Small intestine (tissue), 7 donors: ENCODE measurements at regions not wholly inside any gene's neighbourhood (a gene's known extent, or its start where the extent isn't known, plus 50 kb on each side); places are given as distances from the start of the nearest gene placed in this dataset.
"Not testable (repeated sequence)": the region's sequence is repeated elsewhere in the genome, so short reads cannot be mapped to it uniquely, and the experiment has no call there.

Experiments
- DNase-seq, 2 donors: peaks; one replicate each; pipeline versions ENCODE4 v3.0.0 to v3.0.0-alpha.2; 2013
- FAIRE-seq: peaks from 2 replicates; lab custom pipeline; 2012; peaks lifted over from hg19 to GRCh38; lab: Jason Lieb, UNC
- H3K27ac ChIP-seq, 3 donors: one replicate each; pipeline ENCODE4 v1.5.1; 2013; ENCODE audit warnings: low read length in 2 of 3, mild to moderate bottlenecking in 2 of 3, control low read depth in 1 of 3, inconsistent platforms in 1 of 3, low read depth in 1 of 3, moderate library complexity in 1 of 3
- H3K27me3 ChIP-seq, 3 donors: one replicate each; pipeline ENCODE4 v1.6.1; 2013; ENCODE audit warnings: low read length in 3 of 3, inconsistent platforms in 1 of 3; ENCODE audit not compliant: control insufficient read depth in 3 of 3, insufficient read depth in 3 of 3
- H3K36me3 ChIP-seq, 3 donors: one replicate each; pipeline ENCODE4 v1.6.1; 2013; ENCODE audit warnings: low read length in 3 of 3, inconsistent platforms in 1 of 3, low read depth in 1 of 3, mild to moderate bottlenecking in 1 of 3, moderate library complexity in 1 of 3; ENCODE audit not compliant: control insufficient read depth in 3 of 3, insufficient read depth in 2 of 3
- H3K4me1 ChIP-seq, 3 donors: one replicate each; pipeline ENCODE4 v1.6.1; 2013; ENCODE audit warnings: low read length in 2 of 3, inconsistent platforms in 1 of 3, low read depth in 1 of 3, mild to moderate bottlenecking in 1 of 3, moderate library complexity in 1 of 3; ENCODE audit not compliant: control insufficient read depth in 3 of 3, insufficient read depth in 2 of 3
- H3K4me3 ChIP-seq, 3 donors: one replicate each; pipeline ENCODE4 v1.5.1; 2013; ENCODE audit warnings: low read length in 3 of 3, control low read depth in 1 of 3, inconsistent platforms in 1 of 3, low read depth in 1 of 3, mild to moderate bottlenecking in 1 of 3, moderate library complexity in 1 of 3
- H3K9me3 ChIP-seq, 2 donors: one replicate each; pipeline ENCODE4 v1.6.1; 2013; ENCODE audit warnings: low read depth in 1 of 2, low read length in 1 of 2; ENCODE audit not compliant: control insufficient read depth in 2 of 2, insufficient read depth in 1 of 2
- WGBS, 3 donors: extraction: QIAGEN DNeasy Blood & Tissue Kit; methylation state at CpG; one replicate each; pipeline ENCODE4 v1.1.7; 2013; 5-methylcytosine and 5-hydroxymethylcytosine counted together
- donor health status: healthy with polysubstance abuse.
- donor health status: control.
- donor health status: control.
- donor health status: Bipolar disorder and iron deficiency.
- donor health status: healthy.

GRCh38 chr5:109998208-109998607, 308.5 kb downstream of the MAN2A1 start:
- no peaks in the 10 kb centered on the region for H3K27me3 ChIP-seq
- peaks cover 0 to 2% (median 0%) of the 10 kb centered on the region in 3 donors for H3K4me1 ChIP-seq
- no peaks in the 10 kb centered on the region for H3K36me3 ChIP-seq
- no peaks in the 10 kb centered on the region for H3K9me3 ChIP-seq
- FAIRE-seq (no peak), DNase-seq (no peak)
- H3K4me3 ChIP-seq: no peak overlapping the region
- no peak overlapping the region for H3K27ac ChIP-seq

- H3K27ac ChIP-seq: no peak overlapping the region
- DNase-seq (no peak), FAIRE-seq (no peak)
- no peak overlapping the region for H3K4me3 ChIP-seq
- H3K4me1 ChIP-seq: peaks cover 0 to 2% (median 0%) of the 10 kb centered on the region in 3 donors
- no peaks in the 10 kb centered on the region for H3K27me3 ChIP-seq
- no peaks in the 10 kb centered on the region for H3K9me3 ChIP-seq
- WGBS, 3 donors: 31 to 35% (median 33%) methylated on average over 2 of the region's 2 CpGs
- H3K36me3 ChIP-seq: no peaks in the 10 kb centered on the region
Observed at GRCh38 chr5:109998726-109999125, 309.0 kb downstream of the MAN2A1 start.

GRCh38 chr5:110001648-110002047, 311.9 kb downstream of the MAN2A1 start:
- Histone ChIP-seq H3K36me3 (no peaks in the 10 kb centered on the region), H3K4me3 (no peak overlapping the region), H3K27ac (no peak overlapping the region), H3K27me3 (no peaks in the 10 kb centered on the region), H3K4me1 (peaks cover 0 to 2% (median 0%) of the 10 kb centered on the region in 3 donors), H3K9me3 (no peaks in the 10 kb centered on the region)
- DNase-seq (no peak), FAIRE-seq (no peak)
- 75 to 88% (median 78%) methylated on average over 1 of the region's 1 CpG for WGBS, 3 donors

- no peaks in the 10 kb centered on the region for H3K9me3 ChIP-seq
- H3K27ac ChIP-seq: no peak overlapping the region
- H3K27me3 ChIP-seq: no peaks in the 10 kb centered on the region
- FAIRE-seq: no peak
- no peaks in the 10 kb centered on the region for H3K36me3 ChIP-seq
- 85 to 100% (median 100%) methylated on average over 1 of the region's 1 CpG for WGBS, 3 donors
- DNase-seq: no peak
- H3K4me1 ChIP-seq: peaks cover 0 to 2% (median 0%) of the 10 kb centered on the region in 3 donors
- no peak overlapping the region for H3K4me3 ChIP-seq
Observed at GRCh38 chr5:110002652-110003051, 312.9 kb downstream of the MAN2A1 start.

GRCh38 chr5:110005907-110006562, 316.3 kb downstream of the MAN2A1 start:
- H3K36me3 ChIP-seq, DNase-seq, H3K9me3 ChIP-seq, FAIRE-seq, H3K27ac ChIP-seq, H3K27me3 ChIP-seq, H3K4me3 ChIP-seq, H3K4me1 ChIP-seq: not testable (repeated sequence)
- whole genome bisulfite sequencing, 3 donors: 87 to 92% (median 91%) methylated on average over 10 of the region's 10 CpGs

- no peak for DNase-seq
- Histone ChIP-seq H3K4me3 (no peak overlapping the region), H3K36me3 (no peaks in the 10 kb centered on the region), H3K4me1 (no peaks in the 10 kb centered on the region), H3K9me3 (no peaks in the 10 kb centered on the region), H3K27ac (no peak overlapping the region), H3K27me3 (no peaks in the 10 kb centered on the region)
- FAIRE-seq: no peak
Observed at GRCh38 chr5:110007101-110007500, 317.4 kb downstream of the MAN2A1 start.

- Histone ChIP-seq H3K27ac (no peak overlapping the region), H3K4me1 (no peaks in the 10 kb centered on the region), H3K36me3 (no peaks in the 10 kb centered on the region), H3K9me3 (no peaks in the 10 kb centered on the region), H3K27me3 (no peaks in the 10 kb centered on the region), H3K4me3 (no peak overlapping the region)
- FAIRE-seq (no peak), DNase-seq (no peak)
- 73 to 78% (median 77%) methylated on average over 4 of the region's 4 CpGs for WGBS, 3 donors
Observed at GRCh38 chr5:110008131-110008530, 318.4 kb downstream of the MAN2A1 start.

- no peak overlapping the region for H3K4me3 ChIP-seq
- H3K36me3 ChIP-seq: no peaks in the 10 kb centered on the region
- H3K27ac ChIP-seq: no peak overlapping the region
- DNase-seq (no peak), FAIRE-seq (no peak)
- H3K9me3 ChIP-seq: no peaks in the 10 kb centered on the region
- H3K4me1 ChIP-seq: no peaks in the 10 kb centered on the region
- 93 to 95% (median 94%) methylated on average over 1 of the region's 1 CpG for WGBS, 3 donors
- no peaks in the 10 kb centered on the region for H3K27me3 ChIP-seq
Observed at GRCh38 chr5:110012145-110012544, 322.4 kb downstream of the MAN2A1 start.

GRCh38 chr5:110013017-110013416, 323.3 kb downstream of the MAN2A1 start:
- Histone ChIP-seq H3K36me3 (no peaks in the 10 kb centered on the region), H3K9me3 (no peaks in the 10 kb centered on the region), H3K27ac (no peak overlapping the region), H3K4me3 (no peak overlapping the region), H3K27me3 (no peaks in the 10 kb centered on the region), H3K4me1 (no peaks in the 10 kb centered on the region)
- DNase-seq (no peak), FAIRE-seq (no peak)
